ENCODE measurements at regions not wholly inside any gene's neighbourhood (a gene's known extent, or its start where the extent isn't known, plus 50 kb on each side); places are given as distances from the start of the nearest gene placed in this dataset.

DNA sequence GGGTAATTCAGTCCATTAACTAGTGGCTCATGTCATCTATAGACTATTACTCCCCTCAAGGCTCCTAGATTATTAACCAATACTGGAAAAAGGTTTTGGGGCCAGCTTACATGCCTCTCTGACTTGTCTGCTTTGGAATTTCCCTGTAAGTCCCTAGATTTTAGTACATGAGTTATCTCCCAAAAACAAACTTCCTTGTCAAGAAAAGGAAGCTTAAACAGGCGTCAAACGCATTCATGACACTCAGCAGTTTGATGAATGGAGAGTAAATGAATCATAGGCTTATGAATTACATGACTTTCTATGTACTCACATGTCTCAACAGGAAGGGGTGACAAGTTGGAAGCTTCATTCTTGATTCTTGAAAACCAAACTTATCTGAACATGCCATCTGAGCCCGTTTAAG lies 70.8 kb downstream of the BLID start:
- intact Hi-C loops (cut with micrococcal nuclease): no loop called here
- H3K4me1 ChIP-seq (ENCODE audit: control insufficient read depth in 2 of 2, insufficient read depth in 2 of 2, low read length in 2 of 2): no peaks in the 10 kb centered on the region
- H3K79me2 ChIP-seq (ENCODE audit: control insufficient read depth, insufficient read depth, low read length): no peaks in the 10 kb centered on the region
- Mint-ChIP-seq H3K4me3 (no peak overlapping the region), H3K27me3 (peaks cover 10% of the 10 kb centered on the region), H3K9me3 (ENCODE audit: insufficient read depth) (no peaks in the 10 kb centered on the region), H3K4me1 (no peaks in the 10 kb centered on the region), H3K27ac (no peak overlapping the region)
- no peaks in the 10 kb centered on the region for H3K27me3 ChIP-seq (replicated peaks in 1 of 4; ENCODE audit: control extremely low read depth in 1 of 4, control insufficient read depth in 3 of 4, insufficient read depth in 4 of 4, low read length in 3 of 4)
- ATAC-seq (ENCODE audit: low read depth) (no peak), DNase-seq (no peak)
- TF ChIP-seq, protein P1, sequence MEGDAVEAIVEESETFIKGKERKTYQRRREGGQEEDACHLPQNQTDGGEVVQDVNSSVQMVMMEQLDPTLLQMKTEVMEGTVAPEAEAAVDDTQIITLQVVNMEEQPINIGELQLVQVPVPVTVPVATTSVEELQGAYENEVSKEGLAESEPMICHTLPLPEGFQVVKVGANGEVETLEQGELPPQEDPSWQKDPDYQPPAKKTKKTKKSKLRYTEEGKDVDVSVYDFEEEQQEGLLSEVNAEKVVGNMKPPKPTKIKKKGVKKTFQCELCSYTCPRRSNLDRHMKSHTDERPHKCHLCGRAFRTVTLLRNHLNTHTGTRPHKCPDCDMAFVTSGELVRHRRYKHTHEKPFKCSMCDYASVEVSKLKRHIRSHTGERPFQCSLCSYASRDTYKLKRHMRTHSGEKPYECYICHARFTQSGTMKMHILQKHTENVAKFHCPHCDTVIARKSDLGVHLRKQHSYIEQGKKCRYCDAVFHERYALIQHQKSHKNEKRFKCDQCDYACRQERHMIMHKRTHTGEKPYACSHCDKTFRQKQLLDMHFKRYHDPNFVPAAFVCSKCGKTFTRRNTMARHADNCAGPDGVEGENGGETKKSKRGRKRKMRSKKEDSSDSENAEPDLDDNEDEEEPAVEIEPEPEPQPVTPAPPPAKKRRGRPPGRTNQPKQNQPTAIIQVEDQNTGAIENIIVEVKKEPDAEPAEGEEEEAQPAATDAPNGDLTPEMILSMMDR (IDR thresholded peaks at IDR 0.05): no peak
- TF ChIP-seq EZH2 (IDR thresholded peaks at IDR 0.05; ENCODE audit: borderline replicate concordance, insufficient read depth, low read depth, low read length, poor library complexity, severe bottlenecking): no peak
- POLR2A ChIA-PET: no interaction called here
- no peak overlapping the region for H3K27ac ChIP-seq (ENCODE audit: low read length in 2 of 2)
- H4K20me1 ChIP-seq (ENCODE audit: control insufficient read depth, insufficient read depth, low read length, poor library complexity, severe bottlenecking): no peaks in the 10 kb centered on the region
- no peak overlapping the region for H3K9ac ChIP-seq (ENCODE audit: low read length)
- no peak overlapping the region for H3K4me2 ChIP-seq (replicated peaks; ENCODE audit: low read depth, low read length, poor library complexity, severe bottlenecking)
- no CpG with 5 or more reads among the region's 3 CpGs for WGBS (ENCODE audit: insufficient coverage)
- CTCF ChIA-PET: no interaction called here
- H3K36me3 ChIP-seq (replicated peaks in 1 of 2; ENCODE audit: control extremely low read depth in 1 of 2, control insufficient read depth in 1 of 2, extremely low read depth in 1 of 2, insufficient read depth in 2 of 2, low read length in 1 of 2): no peaks in the 10 kb centered on the region
- no peak overlapping the region for H2AFZ ChIP-seq (ENCODE audit: insufficient read depth, low read depth, low read length, poor library complexity, severe bottlenecking)
- peaks cover 0 to 2% (median 0%) of the 10 kb centered on the region in 3 donors for H3K9me3 ChIP-seq (ENCODE audit: control extremely low read depth in 1 of 3, control insufficient read depth in 2 of 3, insufficient read depth in 1 of 3, low read length in 2 of 3)
- no peak overlapping the region for H3K4me3 ChIP-seq (ENCODE audit: control extremely low read depth in 1 of 5, extremely low read depth in 1 of 5, insufficient read depth in 1 of 5, low read depth in 2 of 5, low read length in 4 of 5)

- Mint-ChIP-seq H3K27ac (no peak overlapping the region), H3K4me3 (no peak overlapping the region), H3K4me1 (no peaks in the 10 kb centered on the region), H3K27me3 (peaks cover 7% of the 10 kb centered on the region), H3K9me3 (ENCODE audit: insufficient read depth) (no peaks in the 10 kb centered on the region)
- DNase-seq (no peak), ATAC-seq (ENCODE audit: low read depth) (no peak)
- Histone ChIP-seq H3K36me3 (replicated peaks in 1 of 2; ENCODE audit: control extremely low read depth in 1 of 2, control insufficient read depth in 1 of 2, extremely low read depth in 1 of 2, insufficient read depth in 2 of 2, low read length in 1 of 2) (no peaks in the 10 kb centered on the region), H3K4me2 (replicated peaks; ENCODE audit: low read depth, low read length, poor library complexity, severe bottlenecking) (no peak overlapping the region), H3K4me3 (ENCODE audit: control extremely low read depth in 1 of 5, extremely low read depth in 1 of 5, insufficient read depth in 1 of 5, low read depth in 2 of 5, low read length in 4 of 5) (no peak overlapping the region), H2AFZ (ENCODE audit: insufficient read depth, low read depth, low read length, poor library complexity, severe bottlenecking) (no peak overlapping the region), H3K9me3 (ENCODE audit: control extremely low read depth in 1 of 3, control insufficient read depth in 2 of 3, insufficient read depth in 1 of 3, low read length in 2 of 3) (peaks cover 0 to under 1% (median 0%) of the 10 kb centered on the region in 3 donors), H3K4me1 (ENCODE audit: control insufficient read depth in 2 of 2, insufficient read depth in 2 of 2, low read length in 2 of 2) (no peaks in the 10 kb centered on the region), H4K20me1 (ENCODE audit: control insufficient read depth, insufficient read depth, low read length, poor library complexity, severe bottlenecking) (no peaks in the 10 kb centered on the region), H3K27me3 (replicated peaks in 1 of 4; ENCODE audit: control extremely low read depth in 1 of 4, control insufficient read depth in 3 of 4, insufficient read depth in 4 of 4, low read length in 3 of 4) (no peaks in the 10 kb centered on the region), H3K27ac (ENCODE audit: low read length in 2 of 2) (no peak overlapping the region), H3K79me2 (ENCODE audit: control insufficient read depth, insufficient read depth, low read length) (no peaks in the 10 kb centered on the region), H3K9ac (ENCODE audit: low read length) (no peak overlapping the region)
- TF ChIP-seq EZH2 (IDR thresholded peaks at IDR 0.05; ENCODE audit: borderline replicate concordance, insufficient read depth, low read depth, low read length, poor library complexity, severe bottlenecking): no peak
- TF ChIP-seq, protein P1 (IDR thresholded peaks at IDR 0.05): no peak
- ChIA-PET CTCF (no interaction called here), POLR2A (no interaction called here)
- 91% methylated on average over 1 of the region's 4 CpGs for WGBS (ENCODE audit: insufficient coverage)
- intact Hi-C loops (cut with micrococcal nuclease): no loop called here
These were observed 71.9 kb downstream of the BLID start for GRCh38 chr11:122044086-122044485.
